ENCODE measurements at regions not wholly inside any gene's neighbourhood (a gene's known extent, or its start where the extent isn't known, plus 50 kb on each side); places are given as distances from the start of the nearest gene placed in this dataset.

DNA sequence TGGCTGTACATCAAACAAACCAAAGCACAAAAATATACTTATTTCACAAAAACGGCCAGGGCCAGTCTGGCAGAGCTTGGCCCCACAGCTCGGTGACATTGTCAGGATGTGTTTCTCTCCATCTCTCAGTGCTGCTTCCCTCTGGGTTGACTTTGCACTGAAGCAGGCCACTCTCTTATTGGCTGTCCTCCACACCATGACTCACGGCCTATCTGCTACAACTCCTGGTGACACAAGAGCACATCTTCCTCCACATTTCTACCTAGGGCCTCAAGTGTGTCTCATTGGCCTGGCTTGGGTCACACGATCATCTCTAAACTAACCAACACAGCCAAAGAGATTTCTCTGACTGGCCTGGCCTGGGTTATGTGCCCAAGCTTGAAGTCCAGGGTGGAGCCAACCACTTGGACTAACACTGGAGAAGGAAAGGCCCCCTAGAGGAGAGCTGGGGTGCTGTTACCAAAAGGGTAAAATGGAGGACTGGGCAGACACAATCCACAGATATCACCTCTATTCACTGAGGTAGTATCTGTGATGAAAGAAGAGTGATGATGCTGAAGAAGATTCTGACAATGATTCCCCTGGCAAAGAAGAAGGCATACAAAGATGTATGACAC, 159.8 kb upstream of the TSHZ2 start:
- H3K36me3 ChIP-seq (ENCODE audit: insufficient read depth, low read length), result no peaks in the 10 kb centered on the region
- no peaks in the 10 kb centered on the region for H3K79me2 ChIP-seq (ENCODE audit: insufficient read depth, low read length)
- H3K9me2 ChIP-seq (replicated peaks; ENCODE audit: low read depth, low read length), result no peaks in the 10 kb centered on the region
- H3K4me2 ChIP-seq (ENCODE audit: low read depth, low read length, poor library complexity, severe bottlenecking), result no peak overlapping the region
- no peak overlapping the region for H3K4me3 ChIP-seq (ENCODE audit: low read length, poor library complexity, severe bottlenecking)
- H3K4me1 ChIP-seq (ENCODE audit: insufficient read depth, low read length, poor library complexity, severe bottlenecking), result no peaks in the 10 kb centered on the region
- no peak overlapping the region for H2AFZ ChIP-seq (ENCODE audit: low read length)
- H4K20me1 ChIP-seq (ENCODE audit: insufficient read depth, low read length, poor library complexity, severe bottlenecking), result no peaks in the 10 kb centered on the region
- no peak for TF ChIP-seq EZH2phosphoT487 (IDR thresholded peaks at IDR 0.05; ENCODE audit: borderline replicate concordance)
- TF ChIP-seq, protein P1, sequence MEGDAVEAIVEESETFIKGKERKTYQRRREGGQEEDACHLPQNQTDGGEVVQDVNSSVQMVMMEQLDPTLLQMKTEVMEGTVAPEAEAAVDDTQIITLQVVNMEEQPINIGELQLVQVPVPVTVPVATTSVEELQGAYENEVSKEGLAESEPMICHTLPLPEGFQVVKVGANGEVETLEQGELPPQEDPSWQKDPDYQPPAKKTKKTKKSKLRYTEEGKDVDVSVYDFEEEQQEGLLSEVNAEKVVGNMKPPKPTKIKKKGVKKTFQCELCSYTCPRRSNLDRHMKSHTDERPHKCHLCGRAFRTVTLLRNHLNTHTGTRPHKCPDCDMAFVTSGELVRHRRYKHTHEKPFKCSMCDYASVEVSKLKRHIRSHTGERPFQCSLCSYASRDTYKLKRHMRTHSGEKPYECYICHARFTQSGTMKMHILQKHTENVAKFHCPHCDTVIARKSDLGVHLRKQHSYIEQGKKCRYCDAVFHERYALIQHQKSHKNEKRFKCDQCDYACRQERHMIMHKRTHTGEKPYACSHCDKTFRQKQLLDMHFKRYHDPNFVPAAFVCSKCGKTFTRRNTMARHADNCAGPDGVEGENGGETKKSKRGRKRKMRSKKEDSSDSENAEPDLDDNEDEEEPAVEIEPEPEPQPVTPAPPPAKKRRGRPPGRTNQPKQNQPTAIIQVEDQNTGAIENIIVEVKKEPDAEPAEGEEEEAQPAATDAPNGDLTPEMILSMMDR (conservative IDR thresholded peaks at IDR 0.05; ENCODE audit: low read length), result peak; percentile 30
- no peaks in the 10 kb centered on the region for H3K9me3 ChIP-seq (ENCODE audit: insufficient read depth, low read depth, low read length)
- H3F3A ChIP-seq (ENCODE audit: low read depth), result no peaks in the 10 kb centered on the region
- H3K27me3 ChIP-seq (ENCODE audit: insufficient read depth, low read length, poor library complexity, severe bottlenecking), result no peaks in the 10 kb centered on the region
- H3K9ac ChIP-seq (ENCODE audit: low read depth, low read length, poor library complexity, severe bottlenecking), result no peak overlapping the region

DNA sequence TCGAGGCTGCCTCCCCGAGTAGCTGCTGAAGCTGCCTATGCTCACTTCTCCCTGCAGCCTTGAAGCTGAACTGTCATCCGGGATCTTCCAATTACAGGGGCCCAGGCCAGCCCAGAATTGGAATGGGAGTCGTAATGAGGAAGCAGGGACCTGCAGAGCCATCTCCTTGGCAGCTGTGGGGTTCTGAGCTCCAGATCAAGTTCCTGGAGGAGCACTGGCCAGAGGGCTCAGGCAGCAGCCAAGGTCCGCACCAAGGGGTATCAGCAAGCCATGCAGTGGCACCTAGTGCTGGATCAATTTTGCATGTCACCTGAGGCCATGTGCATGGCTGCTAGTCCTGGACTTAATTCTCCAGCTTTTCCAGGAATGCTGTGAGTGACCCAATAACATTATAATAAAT, 163.2 kb upstream of the TSHZ2 start:
- Histone ChIP-seq H3K9me3 (ENCODE audit: insufficient read depth, low read depth, low read length) (no peaks in the 10 kb centered on the region), H3K9me2 (replicated peaks; ENCODE audit: low read depth, low read length) (no peaks in the 10 kb centered on the region), H4K20me1 (ENCODE audit: insufficient read depth, low read length, poor library complexity, severe bottlenecking) (no peaks in the 10 kb centered on the region), H3K4me3 (ENCODE audit: low read length, poor library complexity, severe bottlenecking) (no peak overlapping the region), H3K27me3 (ENCODE audit: insufficient read depth, low read length, poor library complexity, severe bottlenecking) (no peaks in the 10 kb centered on the region), H3F3A (ENCODE audit: low read depth) (no peaks in the 10 kb centered on the region), H3K4me2 (ENCODE audit: low read depth, low read length, poor library complexity, severe bottlenecking) (no peak overlapping the region), H2AFZ (ENCODE audit: low read length) (no peak overlapping the region), H3K4me1 (ENCODE audit: insufficient read depth, low read length, poor library complexity, severe bottlenecking) (no peaks in the 10 kb centered on the region), H3K36me3 (ENCODE audit: insufficient read depth, low read length) (no peaks in the 10 kb centered on the region), H3K79me2 (ENCODE audit: insufficient read depth, low read length) (no peaks in the 10 kb centered on the region), H3K9ac (ENCODE audit: low read depth, low read length, poor library complexity, severe bottlenecking) (no peak overlapping the region)
- TF ChIP-seq EZH2phosphoT487 (IDR thresholded peaks at IDR 0.05; ENCODE audit: borderline replicate concordance), result no peak
- TF ChIP-seq, protein P1 (conservative IDR thresholded peaks at IDR 0.05; ENCODE audit: low read length), result no peak

DNA sequence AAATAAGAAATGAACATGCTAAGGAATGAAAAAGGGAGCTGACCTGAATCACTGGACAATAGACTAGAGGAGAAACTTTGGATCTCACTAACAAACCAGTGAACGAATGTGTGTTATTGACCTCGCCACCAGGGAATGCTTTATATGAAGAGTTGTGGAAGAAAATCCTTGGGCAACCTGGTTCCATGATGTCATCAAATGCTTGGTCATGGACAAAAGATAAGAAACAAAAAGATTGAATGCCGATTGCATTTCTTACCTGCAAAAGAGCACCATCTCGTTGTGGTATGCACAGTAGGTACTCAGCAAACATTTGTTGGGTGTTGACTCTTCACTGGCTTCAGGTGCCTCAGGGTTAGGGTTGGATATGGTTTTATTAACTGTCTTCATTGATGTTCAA, 165.2 kb upstream of the TSHZ2 start:
- no peaks in the 10 kb centered on the region for H3K79me2 ChIP-seq (ENCODE audit: insufficient read depth, low read length)
- no peaks in the 10 kb centered on the region for H4K20me1 ChIP-seq (ENCODE audit: insufficient read depth, low read length, poor library complexity, severe bottlenecking)
- no peaks in the 10 kb centered on the region for H3K36me3 ChIP-seq (ENCODE audit: insufficient read depth, low read length)
- no peak overlapping the region for H2AFZ ChIP-seq (ENCODE audit: low read length)
- no peaks in the 10 kb centered on the region for H3K4me1 ChIP-seq (ENCODE audit: insufficient read depth, low read length, poor library complexity, severe bottlenecking)
- no peak overlapping the region for H3K4me2 ChIP-seq (ENCODE audit: low read depth, low read length, poor library complexity, severe bottlenecking)
- H3K9me2 ChIP-seq (replicated peaks; ENCODE audit: low read depth, low read length), result no peaks in the 10 kb centered on the region
- H3K27me3 ChIP-seq (ENCODE audit: insufficient read depth, low read length, poor library complexity, severe bottlenecking), result no peaks in the 10 kb centered on the region
- H3K4me3 ChIP-seq (ENCODE audit: low read length, poor library complexity, severe bottlenecking), result no peak overlapping the region
- H3K9ac ChIP-seq (ENCODE audit: low read depth, low read length, poor library complexity, severe bottlenecking), result no peak overlapping the region
- TF ChIP-seq, protein P1 (conservative IDR thresholded peaks at IDR 0.05; ENCODE audit: low read length), result no peak
- no peak for TF ChIP-seq EZH2phosphoT487 (IDR thresholded peaks at IDR 0.05; ENCODE audit: borderline replicate concordance)
- no peaks in the 10 kb centered on the region for H3K9me3 ChIP-seq (ENCODE audit: insufficient read depth, low read depth, low read length)
- no peaks in the 10 kb centered on the region for H3F3A ChIP-seq (ENCODE audit: low read depth)
